Coronary artery (tissue), 2 donors: ENCODE measurements at regions not wholly inside any gene's neighbourhood (a gene's known extent, or its start where the extent isn't known, plus 50 kb on each side); places are given as distances from the start of the nearest gene placed in this dataset.
"Not testable (repeated sequence)": the region's sequence is repeated elsewhere in the genome, so short reads cannot be mapped to it uniquely, and the experiment has no call there.

Source experiments
- DNase-seq: peaks from one replicate; pipeline ENCODE4 v3.0.0-alpha.2; 2017; ENCODE audit warnings: low spot score
- H3K27ac ChIP-seq, 2 donors: fragments of 200-600 bp; sonication (generic); one replicate each; pipeline ENCODE4 v1.5.1; 2016 to 2019
- H3K4me3 ChIP-seq: fragments of 200-600 bp; sonication (generic); 2 replicates; pipeline ENCODE4 v1.5.1; 2016; ENCODE audit warnings: mild to moderate bottlenecking, moderate library complexity
- TF ChIP-seq, protein P1 (sequence below): fragments of 200-600 bp; sonication (generic); IDR thresholded peaks from one replicate; pipeline ENCODE4 v1.5.1; 2019; ENCODE audit warnings: antibody characterized with exemption

DNA sequence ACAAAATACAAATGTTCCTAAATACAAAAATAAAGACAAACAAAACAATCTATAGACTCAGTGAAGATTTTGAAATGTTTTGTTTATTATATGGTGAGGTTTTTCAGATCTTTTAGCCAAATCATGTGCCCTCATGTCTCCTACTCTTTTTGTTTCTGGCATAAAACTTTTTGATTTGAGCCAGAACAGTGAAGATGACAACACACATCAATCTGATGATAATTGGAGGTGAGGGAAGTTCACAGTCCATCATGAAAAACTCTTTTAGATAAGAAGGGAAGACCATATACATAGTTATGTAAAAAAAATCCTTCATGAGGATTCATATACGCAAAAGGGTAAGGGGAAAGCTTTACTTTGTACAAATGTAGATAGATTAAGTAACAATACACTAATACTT, 75.1 kb upstream of the OSBPL11 start:
- TF ChIP-seq, protein P1, sequence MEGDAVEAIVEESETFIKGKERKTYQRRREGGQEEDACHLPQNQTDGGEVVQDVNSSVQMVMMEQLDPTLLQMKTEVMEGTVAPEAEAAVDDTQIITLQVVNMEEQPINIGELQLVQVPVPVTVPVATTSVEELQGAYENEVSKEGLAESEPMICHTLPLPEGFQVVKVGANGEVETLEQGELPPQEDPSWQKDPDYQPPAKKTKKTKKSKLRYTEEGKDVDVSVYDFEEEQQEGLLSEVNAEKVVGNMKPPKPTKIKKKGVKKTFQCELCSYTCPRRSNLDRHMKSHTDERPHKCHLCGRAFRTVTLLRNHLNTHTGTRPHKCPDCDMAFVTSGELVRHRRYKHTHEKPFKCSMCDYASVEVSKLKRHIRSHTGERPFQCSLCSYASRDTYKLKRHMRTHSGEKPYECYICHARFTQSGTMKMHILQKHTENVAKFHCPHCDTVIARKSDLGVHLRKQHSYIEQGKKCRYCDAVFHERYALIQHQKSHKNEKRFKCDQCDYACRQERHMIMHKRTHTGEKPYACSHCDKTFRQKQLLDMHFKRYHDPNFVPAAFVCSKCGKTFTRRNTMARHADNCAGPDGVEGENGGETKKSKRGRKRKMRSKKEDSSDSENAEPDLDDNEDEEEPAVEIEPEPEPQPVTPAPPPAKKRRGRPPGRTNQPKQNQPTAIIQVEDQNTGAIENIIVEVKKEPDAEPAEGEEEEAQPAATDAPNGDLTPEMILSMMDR: no peak
- Histone ChIP-seq H3K27ac (no peak overlapping the region), H3K4me3 (no peak overlapping the region)
- DNase-seq: no peak

DNA sequence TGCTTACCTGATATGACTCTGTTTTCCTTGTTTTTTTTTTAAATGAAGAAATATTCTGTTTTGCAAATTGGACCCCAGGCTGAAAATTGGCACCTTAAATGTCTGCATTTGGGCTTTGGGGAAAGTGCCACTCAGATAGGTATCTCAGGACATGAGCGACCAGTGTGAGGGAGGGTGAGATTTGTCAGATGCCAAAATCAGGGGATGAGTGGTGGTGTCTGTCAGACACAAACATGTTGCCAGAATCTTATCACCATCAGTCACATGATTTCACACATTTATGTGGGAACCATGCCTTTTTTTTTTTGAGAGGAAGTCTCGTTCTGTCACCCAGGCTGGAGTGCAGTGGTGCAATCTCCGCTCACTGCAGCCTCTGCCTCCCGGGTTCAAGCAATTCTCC, 75.6 kb upstream of the OSBPL11 start:
- Histone ChIP-seq H3K4me3 (no peak overlapping the region), H3K27ac (no peak overlapping the region)
- TF ChIP-seq, protein P1: no peak
- DNase-seq: no peak

DNA sequence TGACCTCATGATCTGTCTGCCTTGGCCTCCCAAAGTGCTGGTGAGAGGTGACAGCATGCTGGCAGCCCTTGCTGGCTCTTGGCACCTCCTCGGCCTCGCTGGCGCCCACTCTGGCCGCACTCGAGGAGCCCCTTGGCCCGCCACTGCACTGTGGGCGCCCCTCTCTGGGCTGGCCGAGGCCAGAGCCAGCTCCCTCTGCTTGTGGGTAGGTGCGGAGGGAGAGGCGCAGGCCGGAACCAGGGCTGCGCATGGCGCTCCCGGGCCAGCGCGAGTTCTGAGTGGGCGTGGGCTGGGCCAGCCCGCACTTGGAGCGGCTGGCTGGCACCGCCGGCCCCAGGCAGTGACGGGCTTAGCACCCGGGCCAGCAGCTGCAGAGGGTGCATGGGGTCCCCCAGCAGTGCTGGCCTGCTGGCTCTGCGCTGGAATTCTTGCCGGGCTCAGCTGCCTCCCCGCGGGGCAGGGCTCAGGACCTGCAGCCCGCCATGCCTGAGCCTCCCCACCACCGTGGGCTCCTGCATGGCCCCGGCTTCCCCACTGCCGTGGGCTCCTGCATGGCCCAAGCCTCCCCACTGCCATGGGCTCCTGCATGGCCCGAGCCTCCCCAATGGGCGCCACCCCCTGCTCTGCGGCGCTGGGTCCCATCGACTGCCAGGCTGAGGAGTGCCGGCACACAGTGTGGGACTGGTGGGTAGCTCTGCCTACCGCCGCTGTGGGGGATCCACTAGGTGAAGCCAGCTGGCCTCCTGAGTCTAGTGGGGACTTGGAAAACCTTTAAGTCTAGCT, 76.4 kb upstream of the OSBPL11 start:
- DNase-seq: no peak
- TF ChIP-seq, protein P1: no peak
- Histone ChIP-seq H3K4me3 (no peak overlapping the region), H3K27ac (no peak overlapping the region)

DNA sequence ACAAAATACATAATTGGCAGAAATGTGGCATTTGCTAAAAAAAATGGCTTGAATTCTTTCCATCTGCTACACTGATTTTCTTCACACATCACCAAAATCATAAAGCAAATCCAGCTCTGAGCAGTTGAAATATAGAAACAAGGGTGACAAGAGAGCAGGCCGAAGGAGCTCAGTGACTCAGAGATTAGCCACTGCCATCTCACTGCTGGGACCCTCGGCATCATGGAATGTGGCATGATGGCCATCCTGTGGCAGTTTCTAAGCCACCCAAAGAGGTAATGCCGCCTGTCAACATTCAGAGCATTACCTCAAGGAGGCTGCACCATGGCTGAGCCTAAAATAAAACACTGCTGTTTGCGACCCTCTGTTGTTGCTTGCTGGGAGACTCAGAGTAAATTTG, 80.5 kb upstream of the OSBPL11 start:
- TF ChIP-seq, protein P1: no peak
- DNase-seq: no peak
- H3K4me3 ChIP-seq: no peak overlapping the region
- no peak overlapping the region for H3K27ac ChIP-seq

DNA sequence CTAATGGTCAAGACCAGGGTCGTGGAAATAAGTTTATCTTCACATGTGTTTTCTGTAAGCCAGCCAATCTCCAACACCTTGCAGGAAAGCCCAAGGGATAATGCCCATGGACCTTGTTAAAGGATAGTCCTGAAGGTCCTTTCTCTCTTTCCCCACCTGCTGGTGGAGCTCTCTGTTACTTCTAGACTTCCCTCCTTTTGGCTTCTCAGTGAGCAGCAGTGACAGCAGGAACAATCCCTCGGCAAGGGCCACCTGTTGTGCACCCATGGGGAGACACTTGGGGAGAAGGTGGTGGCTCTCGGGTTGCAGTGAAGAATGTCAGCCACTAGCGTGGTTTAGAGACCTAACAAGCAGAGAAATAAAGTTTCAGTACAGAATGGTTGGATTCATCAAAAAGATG, 84.0 kb upstream of the OSBPL11 start:
- H3K4me3 ChIP-seq: no peak overlapping the region
- no peak overlapping the region for H3K27ac ChIP-seq
- TF ChIP-seq, protein P1: no peak
- no peak for DNase-seq

DNA sequence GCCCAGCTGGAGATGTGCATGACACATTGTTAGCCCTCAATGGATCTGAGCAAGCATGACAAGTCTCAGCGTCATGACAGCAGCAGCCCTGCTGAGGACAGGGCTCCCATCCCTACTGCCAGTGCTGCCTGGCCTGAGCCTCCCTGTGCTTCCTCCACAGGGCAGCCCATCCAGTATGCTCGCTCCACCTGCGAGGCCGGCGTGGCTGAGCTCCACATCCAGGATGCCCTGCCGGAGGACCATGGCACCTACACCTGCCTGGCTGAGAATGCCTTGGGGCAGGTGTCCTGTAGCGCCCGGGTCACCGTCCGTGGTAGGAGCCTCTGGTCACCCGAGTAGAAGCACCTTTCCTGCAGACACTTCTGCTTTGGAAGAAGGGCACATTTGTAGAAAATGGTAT, 85.8 kb upstream of the OSBPL11 start:
- TF ChIP-seq, protein P1: no peak
- Histone ChIP-seq H3K27ac (no peak overlapping the region), H3K4me3 (no peak overlapping the region)
- no peak for DNase-seq

DNA sequence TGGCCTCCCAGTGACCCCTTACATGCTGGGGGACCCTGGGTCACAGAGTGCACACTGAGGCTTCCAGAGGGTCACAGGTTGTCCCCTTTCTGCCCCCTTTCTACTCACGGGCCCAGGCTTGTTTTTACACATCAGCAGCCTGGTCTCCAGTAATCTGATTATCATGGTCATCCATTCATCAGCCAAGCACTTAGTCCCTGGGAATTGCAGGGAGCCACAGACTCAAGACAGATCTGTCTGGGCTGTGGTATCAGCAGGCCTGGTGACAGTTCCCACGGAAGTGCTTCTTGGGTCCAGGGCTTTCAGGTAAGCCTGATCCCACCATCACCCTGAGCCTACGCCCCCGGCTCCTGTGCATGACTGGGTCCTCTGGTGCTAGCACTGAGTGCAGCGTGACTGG, 86.6 kb upstream of the OSBPL11 start:
- H3K4me3 ChIP-seq, DNase-seq, H3K27ac ChIP-seq: not testable (repeated sequence)

DNA sequence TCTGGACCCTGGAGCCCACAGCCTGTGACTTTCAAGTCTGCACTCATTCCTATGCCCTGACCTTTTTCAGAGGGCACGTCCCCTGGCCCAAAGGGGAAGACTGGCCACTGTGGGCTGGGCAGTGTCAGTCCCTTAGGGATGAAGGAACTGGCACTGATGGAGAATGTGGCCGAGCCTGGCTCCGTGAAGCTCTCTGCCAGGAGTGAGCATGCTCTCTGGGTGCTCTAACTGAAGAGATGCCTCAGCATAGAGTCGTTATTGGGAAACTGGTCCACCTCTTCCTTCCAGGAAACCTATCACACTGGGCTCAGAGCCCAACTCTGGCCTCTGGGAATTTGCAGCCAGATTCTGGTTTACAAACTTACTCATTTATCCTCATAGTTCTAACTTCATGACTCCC, 87.3 kb upstream of the OSBPL11 start:
- not testable (repeated sequence) for DNase-seq, H3K4me3 ChIP-seq
- H3K27ac ChIP-seq: peak overlapping the region in 1 of 2 donors; percentile 11
